ENCODE measurements at regions not wholly inside any gene's neighbourhood (a gene's known extent, or its start where the extent isn't known, plus 50 kb on each side); places are given as distances from the start of the nearest gene placed in this dataset.

DNA sequence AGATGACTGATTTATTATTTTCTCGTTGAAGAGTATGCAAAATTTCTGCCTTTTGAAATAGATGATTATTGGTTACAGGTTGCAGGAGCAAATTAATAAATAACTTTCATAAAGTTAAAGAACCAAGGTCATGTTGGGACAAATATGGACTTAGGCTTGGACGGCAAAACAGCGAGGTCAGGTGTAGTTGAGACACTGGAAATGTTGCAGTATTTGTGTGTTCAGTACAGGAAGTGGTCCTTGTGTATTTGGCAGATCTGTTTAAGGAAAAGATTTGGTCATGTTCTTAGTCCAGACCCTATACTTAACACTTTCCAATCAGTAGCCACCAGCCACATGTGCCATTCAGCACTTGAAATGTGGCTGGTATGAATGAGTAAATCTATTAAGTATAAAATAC is 486.5 kb downstream of the TDRD15 start:
- TF ChIP-seq, protein P1, sequence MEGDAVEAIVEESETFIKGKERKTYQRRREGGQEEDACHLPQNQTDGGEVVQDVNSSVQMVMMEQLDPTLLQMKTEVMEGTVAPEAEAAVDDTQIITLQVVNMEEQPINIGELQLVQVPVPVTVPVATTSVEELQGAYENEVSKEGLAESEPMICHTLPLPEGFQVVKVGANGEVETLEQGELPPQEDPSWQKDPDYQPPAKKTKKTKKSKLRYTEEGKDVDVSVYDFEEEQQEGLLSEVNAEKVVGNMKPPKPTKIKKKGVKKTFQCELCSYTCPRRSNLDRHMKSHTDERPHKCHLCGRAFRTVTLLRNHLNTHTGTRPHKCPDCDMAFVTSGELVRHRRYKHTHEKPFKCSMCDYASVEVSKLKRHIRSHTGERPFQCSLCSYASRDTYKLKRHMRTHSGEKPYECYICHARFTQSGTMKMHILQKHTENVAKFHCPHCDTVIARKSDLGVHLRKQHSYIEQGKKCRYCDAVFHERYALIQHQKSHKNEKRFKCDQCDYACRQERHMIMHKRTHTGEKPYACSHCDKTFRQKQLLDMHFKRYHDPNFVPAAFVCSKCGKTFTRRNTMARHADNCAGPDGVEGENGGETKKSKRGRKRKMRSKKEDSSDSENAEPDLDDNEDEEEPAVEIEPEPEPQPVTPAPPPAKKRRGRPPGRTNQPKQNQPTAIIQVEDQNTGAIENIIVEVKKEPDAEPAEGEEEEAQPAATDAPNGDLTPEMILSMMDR (IDR thresholded peaks at IDR 0.05) = no peak

DNA sequence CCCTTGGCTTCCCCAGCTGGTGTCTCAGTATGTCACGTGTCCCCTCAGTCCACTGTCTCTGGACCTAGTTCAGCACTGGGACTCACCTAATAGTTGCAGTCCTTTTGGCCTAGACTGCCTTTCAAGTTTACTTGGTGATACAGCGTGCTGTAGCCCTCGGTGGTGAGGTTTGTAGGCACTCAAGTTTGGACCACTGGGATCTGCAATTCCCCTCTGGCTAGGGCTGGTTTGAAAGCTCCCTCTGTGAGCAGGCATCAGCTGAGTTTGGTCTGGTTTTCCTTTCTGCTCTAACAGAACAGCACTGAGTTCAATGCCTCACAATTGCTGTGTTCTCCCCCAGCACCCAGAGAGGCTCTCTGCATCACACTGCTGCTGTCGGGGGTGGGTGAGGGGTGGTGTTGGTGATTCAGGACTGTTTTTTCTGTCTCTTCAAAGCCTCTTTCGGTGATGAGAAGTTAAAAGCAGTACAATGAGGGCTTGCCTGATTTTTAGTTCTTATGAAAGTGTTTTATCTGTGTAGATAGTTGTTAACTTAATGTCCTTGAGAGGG is 494.2 kb downstream of the TDRD15 start:
- TF ChIP-seq, protein P1 (IDR thresholded peaks at IDR 0.05) = no peak

DNA sequence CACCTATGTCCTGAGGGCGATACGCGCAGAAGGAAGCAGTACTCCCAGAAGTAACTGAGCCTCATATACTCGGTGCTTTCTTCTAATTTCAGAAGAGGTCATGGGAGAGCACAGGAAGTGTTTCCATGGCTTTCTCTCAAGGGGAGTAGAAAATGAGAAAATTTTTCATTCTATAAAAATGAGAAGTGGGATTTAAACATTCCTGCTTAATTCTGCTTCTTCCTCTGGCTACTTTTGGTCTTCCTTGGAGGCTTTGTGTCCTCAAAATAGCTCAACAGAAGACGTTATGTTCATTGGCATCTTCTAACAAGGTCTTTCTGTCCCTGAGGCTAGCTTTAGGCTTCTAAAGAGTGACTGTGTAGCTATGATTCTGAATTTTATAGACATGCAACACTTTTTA is 497.0 kb downstream of the TDRD15 start:
- TF ChIP-seq, protein P1 (IDR thresholded peaks at IDR 0.05) = no peak

DNA sequence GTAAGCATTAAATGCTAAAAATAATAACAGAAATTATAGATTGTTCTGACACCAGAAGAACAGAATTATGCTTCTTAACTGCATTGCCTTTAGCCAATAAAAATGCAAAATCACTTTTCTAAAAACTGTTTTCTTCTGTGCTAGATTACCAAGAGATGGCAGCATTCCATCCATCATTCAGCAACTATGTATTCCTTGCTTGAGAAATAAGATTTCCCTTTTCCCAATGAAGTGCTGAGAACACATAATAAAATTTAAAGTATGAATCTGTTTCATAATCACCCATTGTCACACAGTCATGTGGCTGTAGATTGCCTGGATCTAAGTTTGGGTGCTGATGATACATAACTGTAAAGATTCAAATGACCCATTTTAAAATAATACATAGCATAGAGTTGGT is 504.2 kb downstream of the TDRD15 start:
- TF ChIP-seq, protein P1 (IDR thresholded peaks at IDR 0.05) = no peak

DNA sequence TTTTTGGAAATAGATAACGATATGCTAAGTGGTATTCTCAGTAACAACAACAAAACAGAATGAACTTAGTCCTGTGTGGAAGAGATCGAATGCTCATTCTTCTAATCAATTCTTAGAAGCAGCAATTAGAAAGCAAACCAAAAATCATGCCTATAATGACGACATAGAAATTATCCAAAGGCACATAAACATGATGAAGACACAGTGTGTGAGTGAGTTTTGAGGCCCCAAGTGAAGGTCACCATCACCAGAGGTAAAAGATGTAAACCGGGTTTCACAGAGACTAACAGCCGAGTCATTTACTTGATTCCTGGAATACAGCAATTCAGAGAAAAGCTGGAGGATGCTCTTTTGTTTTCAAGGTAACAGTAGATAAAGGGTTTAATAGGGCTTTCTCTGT is 509.2 kb downstream of the TDRD15 start:
- TF ChIP-seq, protein P1 (IDR thresholded peaks at IDR 0.05) = no peak

DNA sequence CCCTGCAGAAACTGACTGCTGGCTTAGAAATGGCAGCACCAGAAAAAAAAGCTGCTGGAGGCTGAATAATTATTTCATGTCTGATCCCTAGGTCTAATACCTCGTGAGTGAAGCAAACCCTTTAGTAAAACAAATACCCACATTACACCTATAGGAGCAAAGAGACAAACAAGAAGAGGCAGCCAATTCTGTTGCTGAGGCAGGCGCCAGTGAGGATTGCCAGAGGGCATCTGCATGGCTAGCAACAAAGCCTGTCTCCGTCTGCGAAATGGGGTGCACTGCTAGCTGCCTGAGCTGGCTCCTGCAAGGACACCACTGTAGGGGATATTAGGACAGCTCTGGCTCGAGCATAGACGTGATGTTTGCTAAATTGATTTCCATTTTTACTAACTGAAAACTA is 509.7 kb downstream of the TDRD15 start:
- TF ChIP-seq, protein P1 (IDR thresholded peaks at IDR 0.05) = no peak

DNA sequence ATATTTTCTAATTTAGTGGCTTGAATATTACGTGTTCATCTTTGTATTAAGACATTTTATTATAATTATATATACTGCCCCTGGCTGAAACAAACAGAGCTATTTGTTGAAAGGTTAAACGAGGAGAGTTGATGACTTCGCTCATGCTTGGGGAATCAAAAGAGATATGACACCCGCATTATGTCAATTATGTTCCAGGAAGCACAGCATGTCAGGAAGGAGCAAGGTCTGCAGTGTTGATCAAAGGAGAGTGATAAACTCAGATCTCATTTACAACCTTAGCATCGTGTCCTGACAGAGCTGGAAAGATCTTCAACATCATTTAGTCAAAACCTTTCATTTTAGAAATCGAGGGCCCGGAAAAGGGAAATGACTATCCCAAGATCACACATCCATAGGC is 510.1 kb downstream of the TDRD15 start:
- TF ChIP-seq, protein P1 (IDR thresholded peaks at IDR 0.05) = no peak

DNA sequence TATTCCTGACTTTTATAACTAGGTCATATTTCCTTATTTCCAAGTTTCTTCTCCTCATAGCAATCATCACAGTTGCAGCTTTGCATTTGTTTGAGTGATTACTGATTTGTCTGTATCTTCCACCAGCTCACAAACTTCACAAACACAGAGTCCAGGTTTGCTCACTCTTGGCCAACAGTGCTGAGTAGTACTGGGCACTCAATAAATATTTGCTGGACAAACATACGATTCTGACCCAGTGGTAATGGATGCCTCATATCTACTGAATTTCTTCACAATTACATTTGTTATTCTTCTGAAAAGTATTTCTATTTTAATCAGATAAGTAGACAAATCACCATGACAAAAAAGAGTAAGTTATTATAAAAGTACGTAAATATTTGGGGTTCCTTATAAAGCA is 516.3 kb downstream of the TDRD15 start:
- TF ChIP-seq, protein P1 (IDR thresholded peaks at IDR 0.05) = no peak

Measured in LNCAP (cell line).